MM.1S (cell line): ENCODE measurements at regions not wholly inside any gene's neighbourhood (a gene's known extent, or its start where the extent isn't known, plus 50 kb on each side); places are given as distances from the start of the nearest gene placed in this dataset.

Source experiments
- DNase-seq: peaks from one replicate; pipeline ENCODE4 v3.0.0-alpha.2; 2015
- H2AFZ ChIP-seq: fragments of 300-600 bp; sonication (generic); 2 replicates; pipeline ENCODE4 v1.6.0; 2016; ENCODE audit warnings: antibody characterized with exemption, low read length
- H3F3A ChIP-seq: fragments of 300-600 bp; sonication (generic); 2 replicates; pipeline ENCODE4 v1.6.1; 2016; ENCODE audit warnings: mild to moderate bottlenecking, antibody characterized with exemption, low read length, moderate library complexity, mixed read lengths; ENCODE audit not compliant: insufficient read depth
- H3K27ac ChIP-seq: fragments of 300-600 bp; sonication (generic); 2 replicates; pipeline ENCODE4 v1.5.1; 2016; ENCODE audit warnings: mild to moderate bottlenecking, low read length
- H3K27me3 ChIP-seq: fragments of 300-600 bp; sonication (generic); replicated peaks from 2 replicates; pipeline ENCODE4 v1.6.0; 2016; ENCODE audit warnings: low read length; ENCODE audit not compliant: insufficient read depth
- H3K36me3 ChIP-seq: fragments of 300-600 bp; sonication (generic); replicated peaks from 2 replicates; pipeline ENCODE4 v1.6.1; 2016; ENCODE audit warnings: mild to moderate bottlenecking, low read length, mixed read lengths; ENCODE audit not compliant: insufficient read depth
- H3K4me1 ChIP-seq: fragments of 300-600 bp; sonication (generic); 2 replicates; pipeline ENCODE4 v1.6.1; 2016; ENCODE audit warnings: low read length, mixed read lengths
- H3K4me2 ChIP-seq: fragments of 300-600 bp; sonication (generic); 2 replicates; pipeline ENCODE4 v1.6.0; 2016; ENCODE audit warnings: low read depth, low read length
- H3K4me3 ChIP-seq: fragments of 300-600 bp; sonication (generic); 2 replicates; pipeline ENCODE4 v1.5.1; 2016; ENCODE audit warnings: low read length, mixed read lengths
- H3K79me2 ChIP-seq: fragments of 300-600 bp; sonication (generic); 2 replicates; pipeline ENCODE4 v1.6.1; 2016; ENCODE audit warnings: mixed run types, low read length, mixed read lengths
- H3K9ac ChIP-seq: fragments of 300-600 bp; sonication (generic); 2 replicates; pipeline ENCODE4 v1.6.1; 2016; ENCODE audit warnings: low read length, mixed read lengths
- H3K9me2 ChIP-seq: fragments of 300-600 bp; sonication (generic); replicated peaks from 2 replicates; pipeline ENCODE4 v1.6.1; 2016; ENCODE audit warnings: mild to moderate bottlenecking, low read length, mixed read lengths; ENCODE audit not compliant: insufficient read depth
- H3K9me3 ChIP-seq: fragments of 300-600 bp; sonication (generic); replicated peaks from 2 replicates; pipeline ENCODE4 v1.6.1; 2016; ENCODE audit warnings: mild to moderate bottlenecking, low read length, mixed read lengths; ENCODE audit not compliant: insufficient read depth
- H4K20me1 ChIP-seq: fragments of 300-600 bp; sonication (generic); 2 replicates; pipeline ENCODE4 v1.6.1; 2016; ENCODE audit warnings: mild to moderate bottlenecking, low read length, moderate library complexity, mixed read lengths; ENCODE audit not compliant: insufficient read depth
- EZH2 ChIP-seq: fragments of 300-600 bp; sonication (generic); optimal IDR thresholded peaks from 2 replicates; pipeline ENCODE3; 2017; ENCODE audit warnings: low read depth, mild to moderate bottlenecking, antibody characterized with exemption, low read length, mixed read lengths
- EZH2phosphoT487 ChIP-seq: fragments of 300-600 bp; sonication (generic); IDR thresholded peaks from 2 replicates; pipeline ENCODE4 v1.6.1; 2018; ENCODE audit warnings: antibody characterized with exemption, low read length
- TF ChIP-seq, protein P1 (sequence below): fragments of 300-600 bp; sonication (generic); IDR thresholded peaks from 2 replicates; pipeline ENCODE4 v1.5.1; 2016; ENCODE audit warnings: antibody characterized with exemption, low read length, mixed read lengths

DNA sequence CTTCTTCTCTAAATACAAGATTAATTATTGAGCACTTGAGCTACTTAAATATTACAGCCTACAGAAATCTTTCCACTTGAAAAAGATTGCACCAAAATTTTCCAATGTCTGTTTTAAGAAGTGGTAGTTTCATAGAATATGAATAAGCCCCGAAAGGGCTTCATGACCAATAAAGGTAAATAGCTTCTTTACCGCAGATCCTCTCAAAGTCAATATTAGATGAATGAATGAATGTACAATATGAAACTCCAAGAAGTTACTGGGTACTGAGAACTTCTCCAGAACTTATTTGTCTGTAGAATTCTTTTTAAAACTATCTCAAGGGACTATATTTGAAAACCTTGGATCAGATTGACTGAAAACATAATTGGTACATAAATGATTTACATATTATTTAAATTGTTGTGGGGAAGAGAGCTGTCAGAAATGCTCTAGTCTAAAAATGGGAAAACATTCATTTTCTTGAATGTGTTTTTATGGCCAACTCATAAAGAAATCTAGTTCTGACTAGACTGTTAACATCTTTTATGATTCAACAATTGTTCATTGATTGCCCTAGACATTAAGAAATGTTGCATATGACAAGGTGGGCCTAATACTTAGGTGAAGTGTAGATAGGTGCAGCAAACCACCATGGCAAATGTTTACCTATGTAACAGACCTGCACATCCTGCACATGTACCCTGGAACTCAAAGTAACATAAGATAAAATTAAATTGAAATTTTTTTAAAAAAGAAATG is 227.0 kb downstream of the SPRY2 start:
- Histone ChIP-seq H4K20me1 (no peaks in the 10 kb centered on the region), H3K9me3 (no peaks in the 10 kb centered on the region), H3K79me2 (no peaks in the 10 kb centered on the region), H3K27ac (no peak overlapping the region), H3K9ac (no peak overlapping the region), H3F3A (no peaks in the 10 kb centered on the region), H3K4me3 (no peak overlapping the region), H3K9me2 (no peaks in the 10 kb centered on the region), H3K36me3 (no peaks in the 10 kb centered on the region), H3K27me3 (no peaks in the 10 kb centered on the region), H3K4me1 (no peaks in the 10 kb centered on the region), H2AFZ (no peak overlapping the region), H3K4me2 (no peak overlapping the region)
- DNase-seq: no peak
- TF ChIP-seq EZH2 (no peak), EZH2phosphoT487 (no peak)
- TF ChIP-seq, protein P1, sequence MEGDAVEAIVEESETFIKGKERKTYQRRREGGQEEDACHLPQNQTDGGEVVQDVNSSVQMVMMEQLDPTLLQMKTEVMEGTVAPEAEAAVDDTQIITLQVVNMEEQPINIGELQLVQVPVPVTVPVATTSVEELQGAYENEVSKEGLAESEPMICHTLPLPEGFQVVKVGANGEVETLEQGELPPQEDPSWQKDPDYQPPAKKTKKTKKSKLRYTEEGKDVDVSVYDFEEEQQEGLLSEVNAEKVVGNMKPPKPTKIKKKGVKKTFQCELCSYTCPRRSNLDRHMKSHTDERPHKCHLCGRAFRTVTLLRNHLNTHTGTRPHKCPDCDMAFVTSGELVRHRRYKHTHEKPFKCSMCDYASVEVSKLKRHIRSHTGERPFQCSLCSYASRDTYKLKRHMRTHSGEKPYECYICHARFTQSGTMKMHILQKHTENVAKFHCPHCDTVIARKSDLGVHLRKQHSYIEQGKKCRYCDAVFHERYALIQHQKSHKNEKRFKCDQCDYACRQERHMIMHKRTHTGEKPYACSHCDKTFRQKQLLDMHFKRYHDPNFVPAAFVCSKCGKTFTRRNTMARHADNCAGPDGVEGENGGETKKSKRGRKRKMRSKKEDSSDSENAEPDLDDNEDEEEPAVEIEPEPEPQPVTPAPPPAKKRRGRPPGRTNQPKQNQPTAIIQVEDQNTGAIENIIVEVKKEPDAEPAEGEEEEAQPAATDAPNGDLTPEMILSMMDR: no peak

DNA sequence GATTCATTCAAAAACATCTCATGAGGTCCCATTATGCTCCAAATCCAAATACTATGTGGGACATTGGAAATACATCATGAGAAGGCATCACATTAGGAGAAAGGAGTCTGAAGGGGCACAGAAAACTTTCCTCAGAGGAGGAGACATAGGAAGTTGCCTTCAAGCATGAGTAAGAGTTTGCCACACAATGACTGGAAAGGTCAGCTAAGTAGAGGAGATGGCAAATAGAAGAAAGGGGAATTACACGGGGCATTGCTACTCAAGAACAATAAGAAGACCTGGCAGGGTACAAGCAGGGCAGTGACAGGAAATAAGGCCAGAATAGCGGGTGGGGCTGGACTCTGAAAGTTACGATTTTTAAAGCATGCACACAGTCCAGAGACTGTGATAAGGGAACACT is 231.6 kb downstream of the SPRY2 start:
- H3K4me2 ChIP-seq: no peak overlapping the region
- no peak for DNase-seq
- no peak overlapping the region for H3K9ac ChIP-seq
- H3K9me3 ChIP-seq: no peaks in the 10 kb centered on the region
- TF ChIP-seq EZH2 (no peak), EZH2phosphoT487 (no peak)
- TF ChIP-seq, protein P1: no peak
- no peaks in the 10 kb centered on the region for H3K9me2 ChIP-seq
- no peak overlapping the region for H3K4me3 ChIP-seq
- H3K27ac ChIP-seq: no peak overlapping the region
- no peaks in the 10 kb centered on the region for H3K36me3 ChIP-seq
- no peaks in the 10 kb centered on the region for H3K79me2 ChIP-seq
- H4K20me1 ChIP-seq: no peaks in the 10 kb centered on the region
- H2AFZ ChIP-seq: no peak overlapping the region
- H3K27me3 ChIP-seq: no peaks in the 10 kb centered on the region
- no peaks in the 10 kb centered on the region for H3K4me1 ChIP-seq
- no peaks in the 10 kb centered on the region for H3F3A ChIP-seq

DNA sequence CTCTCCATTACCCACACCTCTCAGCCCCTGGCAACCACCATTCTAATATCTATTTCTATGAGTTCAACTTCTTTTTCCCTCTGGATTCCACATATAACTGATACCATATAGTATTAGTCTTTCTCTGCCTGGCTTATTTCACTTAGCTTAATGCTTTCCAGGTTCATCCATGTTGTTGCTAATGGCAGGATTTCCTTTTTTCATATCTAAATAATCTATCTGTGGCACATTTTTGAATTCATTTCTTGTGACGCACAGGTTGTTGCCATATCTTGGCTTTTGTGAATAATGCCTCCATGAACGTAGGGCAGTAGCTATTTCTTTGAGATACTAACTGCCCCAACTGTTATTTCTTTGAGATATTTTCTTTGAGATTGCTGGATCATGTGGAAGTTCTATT is 235.6 kb downstream of the SPRY2 start:
- H3F3A ChIP-seq: no peaks in the 10 kb centered on the region
- H2AFZ ChIP-seq: no peak overlapping the region
- no peaks in the 10 kb centered on the region for H3K9me2 ChIP-seq
- no peak for DNase-seq
- H4K20me1 ChIP-seq: no peaks in the 10 kb centered on the region
- no peaks in the 10 kb centered on the region for H3K79me2 ChIP-seq
- TF ChIP-seq, protein P1: no peak
- TF ChIP-seq EZH2phosphoT487 (no peak), EZH2 (no peak)
- H3K9ac ChIP-seq: no peak overlapping the region
- H3K4me1 ChIP-seq: no peaks in the 10 kb centered on the region
- no peak overlapping the region for H3K4me2 ChIP-seq
- no peaks in the 10 kb centered on the region for H3K9me3 ChIP-seq
- H3K27me3 ChIP-seq: no peaks in the 10 kb centered on the region
- no peaks in the 10 kb centered on the region for H3K36me3 ChIP-seq
- H3K4me3 ChIP-seq: no peak overlapping the region
- no peak overlapping the region for H3K27ac ChIP-seq
